DND-41 (cell line): ENCODE measurements at regions not wholly inside any gene's neighbourhood (a gene's known extent, or its start where the extent isn't known, plus 50 kb on each side); places are given as distances from the start of the nearest gene placed in this dataset.

Experiments used
- ATAC-seq: fragments of 200-7000 bp; cut with Tn5 transposase; 3 replicates; pipeline ENCODE4 v1.9.1; 2021; ENCODE audit warnings: low read depth; ENCODE audit not compliant: insufficient read depth
- DNase-seq: peaks from one replicate; pipeline ENCODE4 v3.0.0-alpha.2; 2020
- H2AFZ ChIP-seq: 2 replicates; pipeline ENCODE4 v1.6.0; 2012; ENCODE audit warnings: low read depth, low read length
- H3K27ac ChIP-seq: 2 replicates; pipeline ENCODE4 v1.5.1; 2012; ENCODE audit warnings: low read length, inconsistent platforms
- H3K27me3 ChIP-seq: fragments of 200-600 bp; sonication (generic); 2 replicates; pipeline ENCODE4 v1.6.0; 2012; ENCODE audit warnings: low read length, mild to moderate bottlenecking, inconsistent platforms; ENCODE audit not compliant: insufficient read depth, poor library complexity
- H3K36me3 ChIP-seq: 2 replicates; pipeline ENCODE4 v1.5.1; 2012; ENCODE audit warnings: low read length, inconsistent platforms; ENCODE audit not compliant: insufficient read depth
- H3K4me1 ChIP-seq: 2 replicates; pipeline ENCODE4 v1.5.1; 2012; ENCODE audit warnings: mild to moderate bottlenecking, low read length; ENCODE audit not compliant: insufficient read depth
- H3K4me2 ChIP-seq: 2 replicates; pipeline ENCODE4 v1.6.0; 2012; ENCODE audit warnings: mild to moderate bottlenecking, moderate library complexity, low read length, inconsistent platforms; ENCODE audit not compliant: insufficient read depth
- H3K4me3 ChIP-seq, 2 experiments: fragments of 200-600 bp in 1 of 2; shearing (Covaris generic) in 1 of 2; 2 replicates each; pipeline ENCODE4 v1.5.1; 2012 to 2016; ENCODE audit warnings: inconsistent platforms in 2 of 2, low read length in 2 of 2, mild to moderate bottlenecking in 2 of 2, low read depth in 1 of 2, moderate library complexity in 1 of 2
- H3K79me2 ChIP-seq: 2 replicates; pipeline ENCODE4 v1.6.0; 2012; ENCODE audit warnings: low read length, inconsistent platforms; ENCODE audit not compliant: insufficient read depth
- H3K9ac ChIP-seq: 2 replicates; pipeline ENCODE4 v1.6.0; 2012; ENCODE audit warnings: low read depth, mild to moderate bottlenecking, inconsistent platforms, low read length, moderate library complexity
- H3K9me3 ChIP-seq: 2 replicates; pipeline ENCODE4 v1.5.1; 2012; ENCODE audit warnings: low read length, moderate library complexity, mild to moderate bottlenecking, inconsistent platforms; ENCODE audit not compliant: insufficient read depth, severe bottlenecking
- H4K20me1 ChIP-seq: 2 replicates; pipeline ENCODE4 v1.6.0; 2012; ENCODE audit warnings: low read length; ENCODE audit not compliant: insufficient read depth
- EZH2 ChIP-seq: IDR thresholded peaks from 3 replicates; pipeline ENCODE4 v1.6.1; 2012; ENCODE audit warnings: borderline replicate concordance, low read depth, mild to moderate bottlenecking, moderate library complexity, low read length, inconsistent platforms; ENCODE audit not compliant: severe bottlenecking
- TF ChIP-seq, protein P1 (sequence below): IDR thresholded peaks from 2 replicates; pipeline ENCODE4 v1.5.1; 2012; ENCODE audit warnings: borderline replicate concordance, low read length, moderate library complexity, mild to moderate bottlenecking; ENCODE audit not compliant: poor library complexity, severe bottlenecking; ENCODE audit errors: extremely low read depth

GRCh38 chr4:187192266-187192665, 468.6 kb upstream of the FAT1 start:
- no peak for DNase-seq

GRCh38 chr4:187193141-187193540, 469.5 kb upstream of the FAT1 start:
- Histone ChIP-seq H3K79me2 (no peaks in the 10 kb centered on the region), H3K4me3 (no peak overlapping the region), H3K4me1 (no peaks in the 10 kb centered on the region), H3K36me3 (no peaks in the 10 kb centered on the region), H2AFZ (no peak overlapping the region), H3K9ac (no peak overlapping the region), H3K4me2 (no peak overlapping the region), H4K20me1 (no peaks in the 10 kb centered on the region), H3K9me3 (peaks cover 4% of the 10 kb centered on the region), H3K27me3 (no peaks in the 10 kb centered on the region), H3K27ac (no peak overlapping the region)
- no peak for DNase-seq
- ATAC-seq, result no peak
- TF ChIP-seq, protein P1, sequence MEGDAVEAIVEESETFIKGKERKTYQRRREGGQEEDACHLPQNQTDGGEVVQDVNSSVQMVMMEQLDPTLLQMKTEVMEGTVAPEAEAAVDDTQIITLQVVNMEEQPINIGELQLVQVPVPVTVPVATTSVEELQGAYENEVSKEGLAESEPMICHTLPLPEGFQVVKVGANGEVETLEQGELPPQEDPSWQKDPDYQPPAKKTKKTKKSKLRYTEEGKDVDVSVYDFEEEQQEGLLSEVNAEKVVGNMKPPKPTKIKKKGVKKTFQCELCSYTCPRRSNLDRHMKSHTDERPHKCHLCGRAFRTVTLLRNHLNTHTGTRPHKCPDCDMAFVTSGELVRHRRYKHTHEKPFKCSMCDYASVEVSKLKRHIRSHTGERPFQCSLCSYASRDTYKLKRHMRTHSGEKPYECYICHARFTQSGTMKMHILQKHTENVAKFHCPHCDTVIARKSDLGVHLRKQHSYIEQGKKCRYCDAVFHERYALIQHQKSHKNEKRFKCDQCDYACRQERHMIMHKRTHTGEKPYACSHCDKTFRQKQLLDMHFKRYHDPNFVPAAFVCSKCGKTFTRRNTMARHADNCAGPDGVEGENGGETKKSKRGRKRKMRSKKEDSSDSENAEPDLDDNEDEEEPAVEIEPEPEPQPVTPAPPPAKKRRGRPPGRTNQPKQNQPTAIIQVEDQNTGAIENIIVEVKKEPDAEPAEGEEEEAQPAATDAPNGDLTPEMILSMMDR, result no peak
- TF ChIP-seq EZH2, result no peak

More at GRCh38 chr4:187192266-187192665, 468.6 kb upstream of the FAT1 start:
- H3K9ac ChIP-seq, result no peak overlapping the region
- no peaks in the 10 kb centered on the region for H4K20me1 ChIP-seq
- H3K27ac ChIP-seq, result no peak overlapping the region
- no peak overlapping the region for H3K4me2 ChIP-seq
- no peak for TF ChIP-seq EZH2
- TF ChIP-seq, protein P1, result no peak
- no peaks in the 10 kb centered on the region for H3K79me2 ChIP-seq
- no peaks in the 10 kb centered on the region for H3K27me3 ChIP-seq
- H3K9me3 ChIP-seq, result peaks cover 4% of the 10 kb centered on the region
- no peak overlapping the region for H3K4me3 ChIP-seq
- H2AFZ ChIP-seq, result no peak overlapping the region
- H3K4me1 ChIP-seq, result no peaks in the 10 kb centered on the region
- no peaks in the 10 kb centered on the region for H3K36me3 ChIP-seq
- no peak for ATAC-seq

GRCh38 chr4:187204389-187204918, 480.8 kb upstream of the FAT1 start:
- no peaks in the 10 kb centered on the region for H3K9me3 ChIP-seq
- H3K9ac ChIP-seq, result no peak overlapping the region
- no peak overlapping the region for H3K27ac ChIP-seq
- H2AFZ ChIP-seq, result no peak overlapping the region
- H3K36me3 ChIP-seq, result no peaks in the 10 kb centered on the region
- H4K20me1 ChIP-seq, result no peaks in the 10 kb centered on the region
- H3K4me3 ChIP-seq, result no peak overlapping the region
- no peak for TF ChIP-seq EZH2
- TF ChIP-seq, protein P1, result no peak
- no peaks in the 10 kb centered on the region for H3K27me3 ChIP-seq
- H3K4me1 ChIP-seq, result no peaks in the 10 kb centered on the region
- DNase-seq, result no peak
- no peak for ATAC-seq
- no peaks in the 10 kb centered on the region for H3K79me2 ChIP-seq
- no peak overlapping the region for H3K4me2 ChIP-seq

- Histone ChIP-seq H3K9ac (no peak overlapping the region), H3K27me3 (no peaks in the 10 kb centered on the region), H3K4me3 (no peak overlapping the region), H3K27ac (no peak overlapping the region), H3K4me1 (no peaks in the 10 kb centered on the region), H4K20me1 (no peaks in the 10 kb centered on the region), H2AFZ (no peak overlapping the region), H3K9me3 (no peaks in the 10 kb centered on the region), H3K79me2 (no peaks in the 10 kb centered on the region), H3K36me3 (no peaks in the 10 kb centered on the region), H3K4me2 (no peak overlapping the region)
- DNase-seq, result no peak
- ATAC-seq, result no peak
- TF ChIP-seq, protein P1, result no peak
- TF ChIP-seq EZH2, result no peak
These were observed 484.3 kb upstream of the FAT1 start for GRCh38 chr4:187207931-187208330.
